Activated naive CD4-positive, alpha-beta T cell treated with anti-CD3 and anti-CD28 coated beads, Interleukin-2, amount 10 ng/mL, durations not matched to agents 7 days and 5 days (primary cell): ENCODE measurements at regions not wholly inside any gene's neighbourhood (a gene's known extent, or its start where the extent isn't known, plus 50 kb on each side); places are given as distances from the start of the nearest gene placed in this dataset.

Experiments used
- CTCF ChIA-PET: fragments of 350-600 bp; sonication (Branson Sonifier 250); formaldehyde crosslinking; loops from one replicate; lab custom pipeline; 2021; ENCODE audit warnings: antibody characterized with exemption; lab: Charles Lee
- DNase-seq: peaks from one replicate; pipeline ENCODE4 v3.0.0-alpha.2; 2020
- H3K27ac Mint-ChIP-seq: one replicate; pipeline ENCODE4 v1.8.0; 2021; ENCODE audit warnings: mild to moderate bottlenecking, moderate library complexity, mixed read lengths
- H3K27me3 Mint-ChIP-seq: one replicate; pipeline ENCODE4 v1.8.0; 2021; ENCODE audit warnings: mild to moderate bottlenecking, mixed read lengths
- H3K36me3 Mint-ChIP-seq: one replicate; pipeline ENCODE4 v1.8.0; 2021; ENCODE audit warnings: mixed read lengths
- H3K4me1 Mint-ChIP-seq: one replicate; pipeline ENCODE4 v1.8.0; 2021; ENCODE audit warnings: mixed read lengths
- H3K4me3 Mint-ChIP-seq: one replicate; pipeline ENCODE4 v1.8.0; 2021; ENCODE audit warnings: mild to moderate bottlenecking, moderate library complexity, mixed read lengths
- H3K9me3 Mint-ChIP-seq: one replicate; pipeline ENCODE4 v1.8.0; 2021; ENCODE audit warnings: mixed read lengths

- Mint-ChIP-seq H3K4me3 (no peak overlapping the region), H3K9me3 (no peaks in the 10 kb centered on the region), H3K36me3 (no peaks in the 10 kb centered on the region), H3K27me3 (peaks cover 7% of the 10 kb centered on the region), H3K4me1 (no peaks in the 10 kb centered on the region), H3K27ac (no peak overlapping the region)
- DNase-seq = no peak
- CTCF ChIA-PET = no interaction called here
Observed at GRCh38 chr12:98127854-98128253, 387.5 kb upstream of the TMPO start.

DNA sequence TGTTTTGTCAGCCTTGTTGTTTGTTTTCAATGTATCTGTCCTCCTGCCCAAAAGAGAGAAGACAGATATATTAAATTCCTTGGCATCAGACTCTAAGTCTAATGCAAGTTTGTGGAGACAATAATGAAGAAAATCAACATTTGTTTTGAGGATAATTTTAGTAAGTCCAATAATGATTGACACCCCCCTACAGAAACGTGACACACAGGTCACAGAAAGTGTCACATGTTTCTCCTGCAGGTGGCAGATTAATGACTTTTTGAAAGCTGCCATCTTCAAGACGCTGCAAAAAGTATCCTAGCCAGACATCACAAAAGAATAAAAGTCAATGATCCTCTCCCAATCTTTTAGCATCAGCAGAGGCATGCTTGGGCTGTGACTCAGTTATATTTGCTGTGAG lies 378.8 kb upstream of the TMPO start:
- Mint-ChIP-seq H3K9me3 (no peaks in the 10 kb centered on the region), H3K27me3 (no peaks in the 10 kb centered on the region), H3K27ac (no peak overlapping the region), H3K36me3 (no peaks in the 10 kb centered on the region), H3K4me1 (no peaks in the 10 kb centered on the region), H3K4me3 (no peak overlapping the region)
- DNase-seq = no peak
- CTCF ChIA-PET = interaction anchor here (2.1 kb wide), 1 partner anchor 260 kb away, joined by 4 read pairs; no protein-coding TSS in a partner anchor

DNA sequence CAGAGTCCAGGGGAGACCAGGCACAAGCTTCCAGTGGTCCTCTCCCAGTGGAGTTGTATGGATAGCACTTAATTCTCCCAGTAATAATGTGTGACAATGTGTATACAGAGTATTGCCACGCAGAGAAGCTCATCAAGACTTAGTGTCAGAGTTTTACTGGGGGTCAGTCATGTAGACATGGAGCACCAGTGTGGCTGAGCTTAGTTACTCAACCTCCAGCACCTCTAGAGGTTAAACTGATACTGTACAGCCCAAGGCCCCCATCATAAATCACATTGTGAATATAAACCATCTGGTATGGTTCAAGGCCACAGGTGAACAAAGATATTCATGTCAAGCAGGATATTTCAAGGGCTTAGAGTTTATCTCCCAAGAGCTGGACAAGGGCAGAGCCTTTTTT lies 378.1 kb upstream of the TMPO start:
- no peaks in the 10 kb centered on the region for H3K36me3 Mint-ChIP-seq
- no peak overlapping the region for H3K27ac Mint-ChIP-seq
- H3K4me1 Mint-ChIP-seq = no peaks in the 10 kb centered on the region
- no peaks in the 10 kb centered on the region for H3K27me3 Mint-ChIP-seq
- CTCF ChIA-PET = interaction anchor here (2.1 kb wide), 1 partner anchor 260 kb away, joined by 4 read pairs; no protein-coding TSS in a partner anchor
- no peak for DNase-seq
- no peak overlapping the region for H3K4me3 Mint-ChIP-seq
- no peaks in the 10 kb centered on the region for H3K9me3 Mint-ChIP-seq

DNA sequence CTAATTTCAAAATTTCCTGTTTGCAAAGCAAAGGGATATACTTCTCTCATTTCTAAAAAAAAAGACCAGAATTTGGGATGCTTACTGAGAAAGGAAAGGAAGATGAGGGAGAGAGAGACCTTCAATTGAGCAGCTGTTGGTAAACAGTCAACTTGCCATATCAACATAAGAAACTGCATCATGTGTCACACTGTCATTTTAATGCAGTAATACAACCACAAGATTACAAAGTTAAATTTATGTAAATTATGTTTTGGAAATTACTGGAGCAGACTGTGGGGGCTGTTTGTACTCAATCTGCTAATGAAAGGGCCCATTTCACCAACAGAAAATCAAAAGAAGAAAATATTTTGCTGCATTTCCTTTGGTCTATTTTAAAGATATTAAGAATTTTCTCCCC lies 370.4 kb upstream of the TMPO start:
- H3K36me3 Mint-ChIP-seq = no peaks in the 10 kb centered on the region
- no peak overlapping the region for H3K4me3 Mint-ChIP-seq
- no peaks in the 10 kb centered on the region for H3K9me3 Mint-ChIP-seq
- H3K4me1 Mint-ChIP-seq = no peaks in the 10 kb centered on the region
- no peak overlapping the region for H3K27ac Mint-ChIP-seq
- DNase-seq = no peak
- CTCF ChIA-PET = no interaction called here
- no peaks in the 10 kb centered on the region for H3K27me3 Mint-ChIP-seq

GRCh38 chr12:98146043-98146442 lies 369.3 kb upstream of the TMPO start:
- H3K36me3 Mint-ChIP-seq = no peaks in the 10 kb centered on the region
- H3K27me3 Mint-ChIP-seq = no peaks in the 10 kb centered on the region
- CTCF ChIA-PET = no interaction called here
- DNase-seq = no peak
- H3K9me3 Mint-ChIP-seq = no peaks in the 10 kb centered on the region
- H3K4me1 Mint-ChIP-seq = no peaks in the 10 kb centered on the region
- H3K4me3 Mint-ChIP-seq = no peak overlapping the region
- H3K27ac Mint-ChIP-seq = no peak overlapping the region

GRCh38 chr12:98146487-98146886 lies 368.9 kb upstream of the TMPO start:
- Mint-ChIP-seq H3K27me3 (no peaks in the 10 kb centered on the region), H3K27ac (no peak overlapping the region), H3K9me3 (no peaks in the 10 kb centered on the region), H3K4me1 (no peaks in the 10 kb centered on the region), H3K36me3 (no peaks in the 10 kb centered on the region), H3K4me3 (no peak overlapping the region)
- no peak for DNase-seq
- CTCF ChIA-PET = no interaction called here

- no peak for DNase-seq
- Mint-ChIP-seq H3K9me3 (no peaks in the 10 kb centered on the region), H3K36me3 (no peaks in the 10 kb centered on the region), H3K4me1 (no peaks in the 10 kb centered on the region), H3K4me3 (no peak overlapping the region), H3K27ac (no peak overlapping the region), H3K27me3 (no peaks in the 10 kb centered on the region)
- CTCF ChIA-PET = no interaction called here
Observed at GRCh38 chr12:98149270-98149669, 366.1 kb upstream of the TMPO start.

- Mint-ChIP-seq H3K4me1 (no peaks in the 10 kb centered on the region), H3K27me3 (no peaks in the 10 kb centered on the region), H3K27ac (no peak overlapping the region), H3K4me3 (no peak overlapping the region), H3K36me3 (no peaks in the 10 kb centered on the region), H3K9me3 (no peaks in the 10 kb centered on the region)
- DNase-seq = no peak
- CTCF ChIA-PET = no interaction called here
Observed at GRCh38 chr12:98149691-98150210, 365.6 kb upstream of the TMPO start.

DNA sequence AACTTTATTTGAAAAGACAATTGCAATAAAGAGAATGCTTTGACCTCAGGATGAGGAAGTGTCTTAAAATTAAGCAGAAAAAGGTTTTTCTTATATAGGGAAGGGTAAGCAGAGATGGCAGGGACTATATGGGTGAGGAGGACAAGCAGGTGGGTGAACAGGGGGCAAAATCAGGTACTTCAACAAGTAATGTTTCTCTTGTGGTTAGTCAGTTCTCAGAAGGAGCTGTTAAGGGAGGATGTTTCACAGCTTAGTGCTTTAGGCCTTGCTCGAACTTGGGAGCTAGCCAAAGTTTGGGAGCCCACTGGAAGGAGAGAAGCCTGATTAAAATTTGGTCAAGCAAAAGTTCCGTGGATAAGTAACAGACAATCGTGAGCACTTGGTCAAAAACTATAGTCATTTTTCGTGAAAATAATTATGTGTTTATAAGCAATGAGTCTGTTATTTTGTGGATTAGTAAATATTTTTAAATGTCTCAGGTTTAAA lies 364.2 kb upstream of the TMPO start:
- CTCF ChIA-PET = no interaction called here
- Mint-ChIP-seq H3K9me3 (no peaks in the 10 kb centered on the region), H3K4me1 (no peaks in the 10 kb centered on the region), H3K4me3 (no peak overlapping the region), H3K27ac (no peak overlapping the region), H3K36me3 (no peaks in the 10 kb centered on the region), H3K27me3 (no peaks in the 10 kb centered on the region)
- DNase-seq = no peak

- H3K27me3 Mint-ChIP-seq = no peaks in the 10 kb centered on the region
- CTCF ChIA-PET = no interaction called here
- no peaks in the 10 kb centered on the region for H3K4me1 Mint-ChIP-seq
- no peak overlapping the region for H3K4me3 Mint-ChIP-seq
- no peak overlapping the region for H3K27ac Mint-ChIP-seq
- no peaks in the 10 kb centered on the region for H3K36me3 Mint-ChIP-seq
- no peaks in the 10 kb centered on the region for H3K9me3 Mint-ChIP-seq
- DNase-seq = no peak
Observed at GRCh38 chr12:98151984-98152383, 363.4 kb upstream of the TMPO start.

- H3K36me3 Mint-ChIP-seq = no peaks in the 10 kb centered on the region
- no peaks in the 10 kb centered on the region for H3K9me3 Mint-ChIP-seq
- CTCF ChIA-PET = interaction anchor here (0.7 kb wide), 1 partner anchor 30 kb away, joined by 4 read pairs; no protein-coding TSS in a partner anchor
- no peak overlapping the region for H3K27ac Mint-ChIP-seq
- H3K4me1 Mint-ChIP-seq = no peaks in the 10 kb centered on the region
- no peak for DNase-seq
- H3K4me3 Mint-ChIP-seq = no peak overlapping the region
- no peaks in the 10 kb centered on the region for H3K27me3 Mint-ChIP-seq
Observed at GRCh38 chr12:98154850-98155249, 360.5 kb upstream of the TMPO start.

GRCh38 chr12:98156697-98157096 lies 358.7 kb upstream of the TMPO start:
- Mint-ChIP-seq H3K27ac (no peak overlapping the region), H3K27me3 (no peaks in the 10 kb centered on the region), H3K9me3 (no peaks in the 10 kb centered on the region), H3K36me3 (no peaks in the 10 kb centered on the region), H3K4me1 (no peaks in the 10 kb centered on the region), H3K4me3 (no peak overlapping the region)
- CTCF ChIA-PET = no interaction called here
- no peak for DNase-seq

DNA sequence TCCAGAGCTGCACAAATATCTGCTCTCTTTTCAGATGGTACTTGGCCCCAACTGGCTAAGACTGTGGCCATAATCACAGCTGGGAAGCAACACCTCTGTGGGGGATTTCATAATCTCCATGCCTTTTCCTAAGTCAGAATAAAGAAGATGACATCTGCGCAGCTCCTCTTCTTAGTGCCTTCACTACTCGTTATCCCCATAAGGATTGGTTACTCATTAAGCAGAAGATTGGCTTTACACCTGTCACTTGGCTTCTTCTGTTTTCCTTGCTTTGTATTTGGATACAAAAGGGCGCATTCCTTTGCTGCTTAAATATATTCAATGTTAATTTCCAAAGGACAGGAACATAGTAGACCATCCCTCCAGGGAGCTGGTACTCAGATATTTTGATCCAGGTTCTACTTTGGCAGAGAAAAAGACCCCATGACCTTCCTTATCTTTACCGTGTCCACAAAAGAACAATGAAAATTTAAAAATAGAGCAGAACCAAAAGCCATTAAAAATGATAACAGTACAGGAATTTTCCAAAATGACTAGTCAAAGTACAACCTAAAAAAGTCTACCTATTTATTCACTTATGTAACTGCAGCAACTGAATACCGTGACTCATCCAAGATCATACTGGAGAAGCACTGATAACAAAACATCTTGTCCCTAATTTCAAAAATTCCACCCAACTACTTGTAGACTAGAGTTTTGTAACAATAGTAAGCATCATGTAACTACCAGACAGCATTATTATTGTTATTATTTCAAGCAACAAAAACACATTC lies 352.3 kb upstream of the TMPO start:
- Mint-ChIP-seq H3K36me3 (no peaks in the 10 kb centered on the region), H3K27ac (no peak overlapping the region), H3K9me3 (no peaks in the 10 kb centered on the region), H3K4me3 (no peak overlapping the region), H3K27me3 (no peaks in the 10 kb centered on the region), H3K4me1 (no peaks in the 10 kb centered on the region)
- DNase-seq = no peak
- CTCF ChIA-PET = no interaction called here

GRCh38 chr12:98172304-98172703 lies 343.1 kb upstream of the TMPO start:
- DNase-seq = no peak

DNA sequence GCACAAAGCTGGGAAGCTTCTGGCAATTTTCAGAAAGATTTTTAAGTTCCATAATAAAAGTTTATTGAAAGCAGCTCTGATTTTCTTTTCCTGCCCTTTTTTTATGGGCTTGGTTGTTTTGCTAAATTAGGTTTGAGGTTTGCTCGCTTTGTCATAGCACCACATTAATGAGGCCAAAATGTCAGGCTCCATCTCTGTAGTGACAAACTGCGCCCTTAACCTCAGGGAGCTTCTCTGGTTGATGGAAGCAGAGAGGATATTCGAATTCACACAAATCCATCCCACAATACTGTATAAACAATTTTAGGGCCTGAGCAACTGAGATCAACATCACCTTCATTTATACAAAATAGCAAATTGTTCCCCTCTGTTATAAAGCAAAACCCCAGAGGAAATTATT lies 342.6 kb upstream of the TMPO start:
- H3K4me3 Mint-ChIP-seq = no peak overlapping the region
- H3K4me1 Mint-ChIP-seq = no peaks in the 10 kb centered on the region
- H3K9me3 Mint-ChIP-seq = no peaks in the 10 kb centered on the region
- CTCF ChIA-PET = no interaction called here
- H3K27ac Mint-ChIP-seq = no peak overlapping the region
- H3K27me3 Mint-ChIP-seq = peaks cover 4% of the 10 kb centered on the region
- H3K36me3 Mint-ChIP-seq = no peaks in the 10 kb centered on the region
- no peak for DNase-seq

More at GRCh38 chr12:98172304-98172703, 343.1 kb upstream of the TMPO start:
- Mint-ChIP-seq H3K9me3 (no peaks in the 10 kb centered on the region), H3K4me3 (no peak overlapping the region), H3K27ac (no peak overlapping the region), H3K4me1 (no peaks in the 10 kb centered on the region), H3K27me3 (peaks cover 4% of the 10 kb centered on the region), H3K36me3 (no peaks in the 10 kb centered on the region)
- CTCF ChIA-PET = no interaction called here
